ENCODE measurements at regions not wholly inside any gene's neighbourhood (a gene's known extent, or its start where the extent isn't known, plus 50 kb on each side); places are given as distances from the start of the nearest gene placed in this dataset.

DNA sequence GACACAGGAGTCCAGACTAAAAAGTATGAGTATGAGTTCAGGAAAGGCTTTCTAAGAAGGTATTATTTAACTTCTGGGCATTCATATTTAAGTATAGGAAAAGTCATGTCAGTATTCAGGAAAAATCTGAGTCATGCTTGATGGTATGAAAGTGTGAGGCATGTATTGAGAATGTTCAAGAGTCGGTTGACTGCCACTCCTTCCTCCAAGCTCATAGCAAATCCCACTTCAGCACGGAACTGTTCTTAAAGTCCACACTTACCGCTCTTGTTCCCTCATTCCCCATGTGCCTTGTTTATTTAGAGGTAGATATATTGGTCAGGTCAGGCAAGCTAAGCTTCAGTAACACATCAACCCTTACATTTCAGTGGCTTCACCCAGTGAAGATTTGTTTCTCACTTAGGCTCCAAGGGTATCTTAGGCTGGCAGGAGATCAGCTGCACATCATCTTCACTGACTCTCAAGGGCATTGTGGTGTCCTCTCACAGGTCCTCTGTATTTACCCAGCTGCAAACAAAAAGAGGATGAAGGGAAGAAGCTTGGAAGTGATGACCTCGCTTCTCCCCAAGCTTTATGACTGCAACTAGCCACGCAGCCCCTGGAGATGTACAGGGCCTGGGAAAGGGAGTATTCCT lies 1189.2 kb downstream of the EFNB2 start:
- DNase-seq (ENCODE audit: low spot score) (no peak), ATAC-seq (ENCODE audit: low FRiP score) (no peak)
- TF ChIP-seq CTCF (IDR thresholded peaks at IDR 0.05) = no peak

GRCh38 chr13:105345730-105346129 lies 1189.7 kb downstream of the EFNB2 start:
- no peak for DNase-seq (ENCODE audit: low spot score)
- TF ChIP-seq CTCF (IDR thresholded peaks at IDR 0.05) = no peak
- no peak for ATAC-seq (ENCODE audit: low FRiP score)

- DNase-seq (ENCODE audit: low spot score) (no peak), ATAC-seq (ENCODE audit: low FRiP score) (no peak)
- TF ChIP-seq CTCF (IDR thresholded peaks at IDR 0.05) = no peak
Measured at GRCh38 chr13:105345131-105345530, 1190.3 kb downstream of the EFNB2 start.

- ATAC-seq (ENCODE audit: low FRiP score) (no peak), DNase-seq (ENCODE audit: low spot score) (no peak)
- TF ChIP-seq CTCF (IDR thresholded peaks at IDR 0.05) = no peak
Measured at GRCh38 chr13:105343134-105343806, 1192.2 kb downstream of the EFNB2 start.

DNA sequence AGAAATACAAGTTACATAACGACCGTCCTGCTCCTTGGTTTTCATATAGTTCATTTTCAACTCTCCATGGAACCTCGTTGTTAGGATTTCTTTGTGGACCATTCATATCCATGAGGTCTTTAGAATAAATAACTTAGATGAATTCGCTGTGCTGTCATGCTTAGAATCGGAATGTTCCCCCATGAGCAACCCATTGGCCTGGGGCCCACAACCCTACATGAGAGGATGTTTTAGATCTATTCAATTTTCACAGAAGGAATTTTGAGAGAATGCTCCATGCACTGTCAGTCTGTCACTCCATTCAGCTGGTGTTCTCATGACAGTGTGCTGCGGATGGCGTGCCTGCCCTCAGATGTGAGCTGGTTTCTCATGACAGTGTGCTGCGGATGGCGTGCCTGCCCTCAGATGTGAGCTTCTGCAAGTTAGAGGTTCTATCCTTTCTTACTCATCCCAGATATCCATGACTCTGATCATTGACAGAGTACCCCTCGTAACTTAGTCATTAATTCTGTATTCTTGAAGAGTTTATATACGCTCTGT lies 1193.1 kb downstream of the EFNB2 start:
- no peak for ATAC-seq (ENCODE audit: low FRiP score)
- DNase-seq (ENCODE audit: low spot score) = no peak
- TF ChIP-seq CTCF (IDR thresholded peaks at IDR 0.05) = no peak

DNA sequence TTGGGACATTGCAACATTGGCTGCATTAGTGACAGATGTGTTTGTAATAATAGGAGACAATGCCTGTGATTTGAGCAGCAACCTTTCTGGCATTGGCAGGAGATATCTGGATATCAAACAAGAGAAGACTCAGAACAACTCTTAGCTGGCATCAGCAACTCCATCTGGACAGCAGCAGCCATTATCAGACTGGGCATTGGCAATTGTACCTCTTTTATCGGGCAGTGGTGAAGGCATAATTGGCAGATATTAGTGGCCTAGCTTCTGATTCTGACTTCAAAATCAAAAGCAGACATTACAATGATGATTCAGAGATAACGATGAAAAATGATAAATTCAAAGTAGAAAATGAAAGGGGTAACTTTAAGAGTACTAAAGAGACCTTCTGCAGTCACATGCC lies 1193.7 kb downstream of the EFNB2 start:
- TF ChIP-seq CTCF (IDR thresholded peaks at IDR 0.05) = no peak
- DNase-seq (ENCODE audit: low spot score) (no peak), ATAC-seq (ENCODE audit: low FRiP score) (no peak)

- no peak for ATAC-seq (ENCODE audit: low FRiP score)
- DNase-seq (ENCODE audit: low spot score) = no peak
- TF ChIP-seq CTCF (IDR thresholded peaks at IDR 0.05) = no peak
Measured at GRCh38 chr13:105341256-105341655, 1194.2 kb downstream of the EFNB2 start.

Data from omental fat pad (tissue), 3 donors.